Left colon (tissue), 2 donors: ENCODE measurements at regions not wholly inside any gene's neighbourhood (a gene's known extent, or its start where the extent isn't known, plus 50 kb on each side); places are given as distances from the start of the nearest gene placed in this dataset.

ENCODE experiments used
- ATAC-seq: fragments of 200-7000 bp; cut with Tn5 transposase; one replicate; pipeline ENCODE4 v1.9.1; 2020; ENCODE audit warnings: mild to moderate bottlenecking, moderate library complexity
- DNase-seq, 2 donors: peaks; one replicate each; pipeline ENCODE4 v3.0.0-alpha.2; 2020
- intact Hi-C, 2 donors: fragments of 100-400 bp; cut with DNase I in 1 of 2; cut with micrococcal nuclease in 1 of 2; formaldehyde crosslinking; loops; one replicate each; pipeline versions ENCODE4 v1.11.2 to v1.14.0; 2022; cut with DNase I, micrococcal nuclease
- donor health status: DM: no; HTN: no; CAD: no.
- donor health status: DM: yes; HTN: yes; CAD: no.

DNA sequence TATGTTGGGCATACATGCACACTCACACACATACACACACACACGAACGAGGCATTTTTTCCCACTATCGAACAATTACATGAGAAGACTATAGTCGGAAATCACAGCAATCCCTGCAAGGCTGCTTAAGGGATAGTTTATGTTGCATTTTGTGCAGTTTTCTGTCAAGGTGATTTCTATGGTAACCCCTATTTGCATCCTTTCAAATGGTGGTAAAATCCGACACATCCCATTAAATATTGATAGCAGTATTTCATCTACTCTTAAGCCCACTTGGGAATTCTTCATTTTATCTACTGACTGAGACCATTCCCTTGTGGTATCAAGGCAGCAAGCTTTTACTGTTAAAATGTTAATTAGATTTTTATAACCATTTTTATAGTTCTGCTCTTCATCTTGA is 457.8 kb downstream of the HACE1 start:
- no peak for DNase-seq
- no peak for ATAC-seq
- intact Hi-C loops = no loop called here

DNA sequence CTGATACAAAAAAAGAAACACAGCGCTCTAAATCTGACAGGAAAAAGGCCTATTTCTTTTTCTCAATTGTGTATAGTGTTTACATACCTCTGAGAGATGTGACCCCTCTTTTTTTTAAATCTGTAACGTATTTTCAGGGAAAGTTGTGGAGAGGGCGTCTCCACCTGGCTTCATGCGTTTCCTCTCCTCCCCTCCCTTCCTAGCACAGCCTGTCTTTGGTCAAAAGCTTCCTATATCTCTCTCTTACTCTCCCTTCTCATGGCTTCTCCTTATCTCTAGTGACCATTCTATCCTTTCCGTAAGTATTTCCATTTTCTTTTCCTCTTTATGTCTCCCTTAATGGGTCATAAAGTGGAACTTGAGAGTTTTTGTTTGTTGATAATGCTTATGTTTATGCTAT is 458.9 kb downstream of the HACE1 start:
- no peak for DNase-seq
- ATAC-seq = no peak
- intact Hi-C loops = no loop called here

DNA sequence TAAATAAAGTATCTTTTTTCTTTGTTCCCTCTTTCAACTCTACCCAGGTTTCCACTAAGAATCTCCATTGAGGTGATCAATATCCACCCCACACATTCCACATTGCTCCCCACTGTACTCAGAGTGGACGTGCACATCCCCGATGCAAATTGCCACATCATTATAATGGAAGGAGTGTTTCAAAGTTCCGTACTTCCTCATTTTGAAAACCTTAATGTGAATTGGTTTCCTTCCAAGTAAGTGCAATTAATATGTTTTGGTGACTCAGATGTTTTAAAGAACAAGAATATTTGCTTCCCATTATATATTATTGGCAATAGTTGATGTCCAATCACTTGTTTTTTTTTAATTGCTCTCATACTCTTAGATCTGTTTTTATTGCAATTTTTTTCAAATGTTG is 463.6 kb downstream of the HACE1 start:
- no peak for ATAC-seq
- DNase-seq = no peak
- intact Hi-C loops = no loop called here

DNA sequence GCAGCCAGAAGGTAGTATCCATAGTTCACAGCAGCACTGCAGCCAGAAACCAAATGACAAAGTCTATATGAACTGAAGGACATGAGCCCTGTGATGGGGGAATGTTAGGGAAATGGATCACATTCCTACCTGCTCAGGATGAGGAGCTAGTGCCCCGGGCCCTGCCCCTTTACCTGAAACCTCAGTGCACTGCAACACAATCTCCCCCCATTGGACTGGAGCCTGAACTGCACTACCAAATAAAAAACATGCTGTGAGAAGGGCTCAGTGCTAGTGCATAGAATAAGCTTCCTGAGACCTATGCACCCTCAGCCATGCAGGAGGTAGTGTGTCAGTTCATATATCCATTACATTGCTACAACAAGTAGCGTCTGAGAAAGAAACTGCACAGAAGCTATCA is 477.8 kb downstream of the HACE1 start:
- no peak for DNase-seq
- ATAC-seq = no peak
- intact Hi-C loops = no loop called here

DNA sequence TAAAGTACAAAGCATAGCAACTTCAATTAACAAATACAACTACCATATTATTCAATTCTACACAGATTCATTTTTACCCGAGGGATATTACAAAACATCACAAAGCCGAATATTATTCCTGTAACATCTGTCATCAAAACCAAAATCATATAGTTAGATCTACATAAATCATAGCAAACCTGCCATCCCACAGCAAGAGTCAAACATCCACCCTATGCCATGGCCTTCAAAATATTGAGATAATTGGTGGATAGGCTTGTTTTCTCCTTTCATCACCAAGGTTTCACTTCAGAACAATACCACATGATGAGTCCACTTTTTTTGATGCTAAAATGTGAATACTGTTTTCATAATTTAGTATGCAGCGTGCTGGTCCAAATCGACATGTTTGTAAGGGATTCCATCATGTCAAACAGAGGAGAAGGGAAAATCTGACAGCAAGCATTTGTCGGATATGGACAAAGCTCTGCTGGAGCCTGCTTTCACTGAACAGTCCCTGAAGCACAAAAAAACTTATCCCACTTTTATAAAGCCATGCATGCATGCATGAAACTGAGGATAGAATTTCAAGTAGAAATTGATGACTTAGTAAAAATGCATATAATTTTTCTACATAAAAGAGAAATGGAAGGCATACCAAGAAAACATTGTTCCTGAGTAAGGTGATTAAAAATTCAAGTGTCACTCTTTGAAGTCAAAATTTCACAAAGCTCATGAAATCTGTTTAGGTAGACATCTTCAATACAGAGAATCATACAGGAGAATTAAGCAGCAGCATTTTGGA is 494.1 kb downstream of the HACE1 start:
- intact Hi-C loops = no loop called here
- DNase-seq (no peak), ATAC-seq (no peak)

DNA sequence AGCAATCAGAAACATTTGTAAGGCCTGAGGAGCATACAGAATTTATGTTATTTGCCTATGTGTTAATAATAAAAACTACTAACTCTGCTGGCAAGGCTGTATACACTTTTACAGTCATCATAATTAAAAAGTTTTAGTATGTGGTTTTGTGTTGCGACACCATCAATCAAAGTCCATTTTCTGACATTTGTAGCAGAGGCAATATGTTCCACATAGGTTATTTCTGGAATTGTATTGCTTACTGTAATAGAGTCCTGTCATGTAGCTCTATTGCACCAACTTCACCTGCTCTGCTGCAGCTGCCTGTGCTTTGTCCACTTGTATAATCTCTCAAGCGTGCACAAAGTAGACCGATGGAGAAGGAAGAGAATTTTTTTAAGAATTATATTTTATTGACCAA is 501.8 kb downstream of the HACE1 start:
- DNase-seq (no peak), ATAC-seq (peak; percentile 85)
- intact Hi-C loops = no loop called here

DNA sequence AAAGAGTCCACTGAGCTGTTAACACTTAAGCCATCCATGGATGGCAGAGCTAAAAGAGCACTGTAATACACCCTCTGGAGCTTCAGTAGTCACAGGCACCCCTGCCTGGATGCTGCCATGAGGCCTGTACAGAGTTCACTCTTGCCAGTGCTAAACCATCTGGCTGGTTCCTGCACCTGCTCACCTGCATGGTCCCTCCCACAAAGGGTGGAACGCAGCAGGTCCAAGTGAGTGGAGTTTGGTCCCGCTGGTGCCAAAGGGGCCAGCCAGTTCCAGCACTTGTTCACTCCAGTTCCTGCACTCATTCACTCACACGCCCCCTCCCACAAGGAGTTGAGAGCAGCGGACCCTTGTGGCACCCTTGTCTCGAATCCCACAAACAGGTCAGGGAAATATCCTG is 503.5 kb downstream of the HACE1 start:
- peak in 1 of 2 donors; percentile 4 for DNase-seq
- ATAC-seq = peak; percentile 52
- intact Hi-C loops = no loop called here

DNA sequence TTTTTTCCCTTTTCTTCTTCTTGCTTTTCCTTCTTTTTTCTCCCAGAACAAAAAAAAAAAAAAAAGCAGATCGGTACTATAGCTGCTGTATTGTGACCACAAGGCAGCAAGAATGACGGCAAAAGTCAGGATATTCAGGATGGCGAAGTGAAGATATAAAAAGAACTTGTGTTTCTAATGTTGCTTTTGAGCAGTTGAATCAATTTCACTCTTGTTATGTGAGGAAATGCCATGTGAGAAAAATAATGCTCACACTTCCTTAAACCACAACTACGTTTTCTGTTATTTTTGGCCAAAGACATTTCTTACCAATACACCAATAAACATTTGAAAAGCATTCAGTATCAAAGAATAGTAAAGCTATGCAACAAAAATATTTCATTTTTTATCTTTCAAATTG is 510.5 kb downstream of the HACE1 start:
- DNase-seq = no peak
- intact Hi-C loops = no loop called here
- ATAC-seq = no peak

DNA sequence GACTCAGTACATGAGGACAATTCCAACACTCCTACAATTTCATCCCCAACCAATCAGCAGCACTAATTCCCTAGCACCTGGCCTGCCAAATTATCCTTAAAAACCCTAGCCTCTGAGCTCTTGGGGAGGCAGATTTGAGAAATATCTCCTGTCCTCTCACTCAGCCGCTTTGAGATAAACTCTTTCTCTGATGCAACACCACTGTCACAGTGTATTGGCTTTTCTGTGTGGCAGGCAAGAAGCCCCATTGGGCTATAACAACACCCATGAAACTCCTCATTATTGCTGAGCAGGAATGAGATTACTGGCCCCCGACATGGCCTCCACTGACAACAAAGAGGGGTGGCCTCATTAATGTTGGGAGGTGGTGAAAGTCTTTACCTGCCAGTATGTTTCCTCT is 515.5 kb downstream of the HACE1 start:
- intact Hi-C loops = no loop called here
- DNase-seq = no peak
- no peak for ATAC-seq

DNA sequence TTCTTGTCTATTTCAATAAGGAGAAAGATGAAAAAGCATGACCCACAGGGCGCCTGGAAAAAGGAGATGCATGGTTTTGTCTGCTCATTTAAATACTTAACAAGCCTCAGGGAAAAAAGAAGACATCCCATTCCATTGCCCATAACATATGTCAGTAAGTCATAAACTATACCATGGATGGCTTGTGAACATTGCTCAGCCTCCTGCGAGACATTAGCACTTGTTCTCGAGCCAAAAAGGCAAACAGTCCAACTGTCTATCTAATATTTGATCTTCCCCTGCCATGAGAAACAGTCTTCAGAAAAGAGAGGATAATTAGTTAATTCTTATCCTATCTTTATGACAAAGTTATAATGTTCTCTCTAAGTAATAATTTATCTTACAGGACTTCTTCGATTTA is 527.4 kb downstream of the HACE1 start:
- ATAC-seq = no peak
- intact Hi-C loops = no loop called here
- no peak for DNase-seq

DNA sequence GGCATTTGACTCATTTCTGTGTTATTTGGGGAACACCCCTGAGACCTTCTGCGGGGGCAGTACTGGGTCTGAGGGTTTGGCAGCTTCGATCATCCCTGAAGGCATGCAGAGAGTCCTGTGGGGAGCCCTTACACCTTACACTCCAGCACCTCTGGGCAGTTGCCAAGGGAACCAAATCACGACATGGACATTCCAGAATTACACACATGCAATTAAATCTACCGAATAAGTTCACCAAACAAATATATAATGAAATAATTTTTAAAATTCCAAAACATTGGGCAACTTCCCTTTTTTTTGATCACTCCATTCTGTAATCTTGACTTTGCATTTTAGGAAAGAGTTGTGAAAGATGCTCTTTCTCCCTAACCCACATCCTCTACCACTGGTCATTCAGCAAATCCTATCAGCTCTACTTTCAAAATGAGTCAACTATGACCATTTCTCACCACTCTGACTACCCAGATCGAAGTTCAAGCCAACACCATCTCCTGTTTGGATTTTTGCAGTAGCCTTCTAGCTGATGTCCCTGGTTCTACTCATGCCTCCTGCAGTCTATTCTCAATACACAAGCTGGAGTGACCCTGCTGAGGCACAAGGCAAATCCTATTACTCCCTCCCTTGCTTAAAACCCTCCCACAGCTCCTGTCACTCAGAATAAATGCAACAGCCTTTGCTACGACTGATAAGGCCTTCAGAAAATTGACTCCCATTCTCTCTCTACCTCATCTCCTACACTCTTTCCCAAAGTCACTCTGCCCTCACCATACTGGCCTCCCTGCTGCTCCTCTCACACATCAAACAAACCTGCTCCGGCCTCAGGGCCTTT is 533.3 kb downstream of the HACE1 start:
- intact Hi-C loops = no loop called here
- ATAC-seq = no peak
- no peak for DNase-seq

DNA sequence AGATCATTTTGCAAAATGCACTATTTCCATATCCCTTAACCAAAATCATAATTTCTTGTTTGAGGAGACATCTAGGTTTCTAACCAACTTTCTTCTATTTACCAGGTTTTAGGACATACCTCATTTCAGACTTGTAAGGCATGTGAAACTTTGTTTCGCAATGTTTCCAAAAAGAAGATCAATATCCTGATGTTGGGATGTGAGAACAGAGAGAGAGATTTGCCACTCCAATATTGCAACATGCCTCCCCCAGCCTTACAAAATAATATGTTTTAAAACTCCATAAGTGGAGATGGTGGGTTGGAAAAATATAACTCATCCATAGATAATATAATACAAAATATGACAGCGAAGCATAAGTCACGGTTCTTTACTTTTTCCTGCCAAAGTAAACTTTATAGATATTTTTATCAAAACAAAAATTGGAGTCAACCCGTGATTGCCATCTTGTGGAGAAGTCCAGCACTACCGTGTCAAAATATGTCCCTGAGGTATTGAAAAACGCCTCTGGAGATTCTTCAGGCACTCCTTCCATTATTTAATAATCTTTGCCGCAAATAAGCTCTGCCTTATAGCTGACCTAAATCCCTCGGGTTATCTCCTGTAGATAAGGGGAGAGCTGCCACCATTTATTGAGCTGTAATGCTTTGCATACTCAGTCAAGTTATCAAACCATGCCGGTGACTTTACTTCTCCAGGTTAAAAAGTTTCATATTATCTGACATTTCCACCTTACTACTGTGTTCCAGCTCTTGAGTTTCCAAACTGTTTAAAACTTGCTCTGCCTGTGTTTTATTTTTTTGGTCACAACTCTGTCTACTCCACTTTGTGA is 534.2 kb downstream of the HACE1 start:
- intact Hi-C loops = no loop called here
- no peak for ATAC-seq
- no peak for DNase-seq

DNA sequence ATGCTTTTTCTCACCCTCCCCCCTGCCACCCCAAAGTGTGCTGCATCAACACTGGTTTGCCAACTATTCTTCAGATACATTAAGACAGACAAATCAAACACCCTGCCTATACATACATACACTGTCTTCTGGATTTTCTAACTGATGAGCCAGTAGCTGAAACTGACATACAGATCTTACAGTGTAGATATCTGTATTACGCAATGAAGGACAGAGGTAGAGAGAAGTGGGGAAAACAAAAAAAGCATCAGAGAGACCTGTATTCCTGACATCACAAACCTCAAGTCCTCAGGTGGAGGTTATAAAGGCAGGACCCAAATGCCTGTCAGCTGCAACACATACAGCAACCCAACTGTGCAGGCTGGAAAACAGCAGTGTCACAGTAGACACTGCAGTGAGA is 535.4 kb downstream of the HACE1 start:
- ATAC-seq (no peak), DNase-seq (no peak)
- intact Hi-C loops = no loop called here

DNA sequence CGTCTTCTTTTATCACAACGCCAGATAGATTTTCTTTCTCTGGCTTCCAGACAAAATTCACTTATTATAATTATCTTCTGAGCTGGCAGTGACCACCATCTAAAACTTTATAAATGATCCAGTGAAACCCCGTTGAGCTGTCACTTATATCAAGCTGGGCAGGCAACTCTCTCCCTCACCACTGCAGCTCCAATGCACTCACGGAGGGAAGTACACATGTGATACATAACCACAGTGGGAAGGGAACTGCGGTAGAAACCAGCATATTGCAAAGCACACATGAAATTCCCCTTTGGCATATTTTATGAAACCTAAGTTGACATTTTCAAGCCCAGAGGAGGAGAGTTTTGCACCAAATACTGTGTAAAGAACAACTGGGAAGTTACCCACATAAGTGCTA is 536.9 kb downstream of the HACE1 start:
- intact Hi-C loops = no loop called here
- no peak for ATAC-seq
- DNase-seq = no peak

DNA sequence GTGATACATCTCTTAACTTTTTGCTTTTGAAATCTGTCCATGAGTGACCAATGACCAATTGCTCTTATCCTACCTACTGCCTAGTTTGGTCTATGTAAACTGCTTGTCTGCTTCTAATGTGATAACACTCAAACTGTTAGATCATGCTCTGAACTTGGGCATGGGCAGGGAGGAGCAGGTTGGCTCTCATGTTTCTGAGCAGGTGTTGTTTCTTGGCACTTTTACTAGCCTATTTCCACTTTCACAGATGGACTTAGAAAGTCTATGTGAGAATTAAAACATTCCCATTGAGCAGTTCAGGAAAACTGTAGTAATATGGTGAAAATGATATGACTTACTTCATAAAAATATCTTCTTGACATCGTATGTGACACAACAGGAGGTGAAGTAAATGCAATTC is 538.4 kb downstream of the HACE1 start:
- ATAC-seq (no peak), DNase-seq (no peak)
- intact Hi-C loops = no loop called here

DNA sequence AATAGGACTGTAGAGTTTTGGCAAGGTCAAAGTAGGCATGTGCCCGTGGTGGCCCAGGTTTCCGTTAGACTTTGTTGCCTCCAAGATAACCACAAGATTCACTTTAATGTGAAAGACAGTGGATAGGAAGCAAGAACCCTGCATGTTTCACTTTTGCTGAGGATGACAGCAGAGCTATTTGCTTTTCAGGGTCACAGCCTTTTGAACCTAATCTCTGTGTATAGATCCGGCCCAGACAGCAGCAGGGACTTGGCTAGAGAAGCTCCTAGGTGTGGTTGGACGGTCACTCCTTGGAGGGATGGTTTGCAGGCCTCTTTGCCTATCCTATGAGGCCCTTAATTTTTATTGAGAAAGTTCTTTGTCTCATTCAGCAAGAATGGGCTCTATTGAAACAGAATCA is 538.8 kb downstream of the HACE1 start:
- no peak for ATAC-seq
- intact Hi-C loops = no loop called here
- DNase-seq = no peak

DNA sequence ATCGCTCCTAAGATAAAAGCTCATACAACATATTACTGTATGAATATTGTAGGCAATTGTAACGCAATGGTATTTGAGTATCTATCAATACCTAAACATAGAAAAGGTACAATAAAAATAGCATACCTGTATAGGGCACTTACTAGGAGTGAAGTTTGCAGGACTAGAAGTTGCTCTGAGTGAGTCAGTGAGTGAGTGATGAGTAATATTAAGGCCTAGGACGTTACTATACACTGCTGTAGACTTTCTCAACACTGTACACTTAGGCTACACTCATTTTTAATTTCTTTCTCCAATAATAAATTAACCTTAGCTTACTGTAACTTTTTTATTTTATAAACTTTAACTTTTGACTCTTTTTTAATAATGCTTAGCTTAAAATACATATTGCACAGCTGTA is 546.9 kb downstream of the HACE1 start:
- ATAC-seq (no peak), DNase-seq (no peak)
- intact Hi-C loops = no loop called here

DNA sequence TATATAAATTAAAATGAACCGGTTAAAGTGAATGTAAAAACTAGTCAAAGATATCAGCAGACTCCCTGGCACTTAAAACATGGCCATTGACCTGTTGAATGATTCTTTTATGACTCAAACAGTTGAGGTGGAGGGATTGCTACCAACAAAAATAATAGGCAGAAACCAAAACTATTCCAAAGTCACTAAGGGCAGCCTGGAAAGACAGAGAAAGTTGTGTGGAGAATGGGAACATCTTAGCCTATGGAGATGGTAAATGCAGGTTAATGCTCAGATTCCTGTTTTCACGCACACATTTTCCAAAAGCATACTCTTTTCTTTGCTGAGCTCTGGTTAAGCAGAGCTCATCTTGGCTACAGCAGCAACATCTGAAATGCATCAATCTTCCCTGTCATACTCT is 553.5 kb downstream of the HACE1 start:
- DNase-seq (no peak), ATAC-seq (no peak)
- intact Hi-C loops = no loop called here

DNA sequence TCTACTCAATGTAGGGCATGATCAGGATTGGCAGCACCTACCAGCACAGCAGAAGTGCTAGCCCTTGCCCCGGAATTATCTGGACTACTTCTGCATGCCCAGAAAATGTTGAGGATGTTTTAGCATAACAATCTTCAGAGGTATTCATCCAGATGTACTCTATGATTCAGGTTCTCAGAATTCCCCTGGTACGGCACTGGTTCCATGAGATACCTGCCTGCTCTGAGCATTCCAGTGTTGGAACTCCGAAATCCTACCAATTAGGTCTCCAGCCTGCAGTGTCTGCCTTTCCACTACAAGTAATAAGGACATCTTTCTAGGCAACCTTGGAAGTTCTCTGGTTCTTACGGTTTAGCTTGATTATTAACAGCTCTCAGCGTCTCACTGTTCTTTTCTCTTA is 554.5 kb downstream of the HACE1 start:
- no peak for ATAC-seq
- intact Hi-C loops = no loop called here
- DNase-seq = no peak

DNA sequence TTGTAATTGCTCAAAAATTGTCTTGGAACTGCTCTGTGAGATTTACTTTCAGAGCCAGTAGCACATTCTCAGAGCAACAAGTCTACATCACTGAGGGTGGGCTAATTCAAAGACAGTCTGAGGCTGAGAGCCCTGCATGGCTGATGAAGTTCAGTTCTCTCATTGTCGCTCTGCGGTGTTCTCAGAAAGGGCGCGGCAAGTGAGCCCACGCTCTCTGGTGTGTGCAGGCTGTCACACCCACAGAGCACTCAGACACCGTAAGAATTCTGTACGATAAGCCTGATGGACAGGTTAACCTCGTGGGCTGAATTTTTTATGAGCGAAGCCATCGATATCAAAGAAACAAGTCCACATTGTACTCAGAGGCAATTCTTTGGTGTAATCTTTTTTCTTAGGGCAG is 557.8 kb downstream of the HACE1 start:
- DNase-seq = no peak
- intact Hi-C loops = no loop called here
- no peak for ATAC-seq
